PC-3 (cell line): ENCODE measurements at regions not wholly inside any gene's neighbourhood (a gene's known extent, or its start where the extent isn't known, plus 50 kb on each side); places are given as distances from the start of the nearest gene placed in this dataset.
"Not testable (repeated sequence)": the region's sequence is repeated elsewhere in the genome, so short reads cannot be mapped to it uniquely, and the experiment has no call there.

Experiments used
- ATAC-seq: fragments of 200-7000 bp; cut with Tn5 transposase; 2 replicates; pipeline ENCODE4 v1.9.1; 2020; ENCODE audit warnings: mild to moderate bottlenecking, moderate library complexity
- BruUV-seq: library from RNA; stranded (reverse); fragments of 400-500 nt; replicated peaks from 2 replicates; lab custom pipeline; 2021; lab: Mats Ljungman, UMichigan
- CTCF ChIA-PET: fragments of 300-600 bp; sonication (Branson Sonifier 250); formaldehyde crosslinking; loops from one replicate; lab custom pipeline; 2022; ENCODE audit warnings: antibody characterized with exemption; lab: Charles Lee
- POLR2A ChIA-PET: fragments of 300-600 bp; sonication (Branson Sonifier 250); formaldehyde crosslinking; loops from one replicate; lab custom pipeline; 2022; ENCODE audit warnings: antibody characterized with exemption; ENCODE audit not compliant: unreplicated experiment; lab: Charles Lee
- DNase-seq: peaks from one replicate; pipeline ENCODE4 v3.0.0-alpha.2; 2015
- H2AFZ ChIP-seq: fragments of 300-600 bp; sonication (generic); 2 replicates; pipeline ENCODE4 v1.6.0; 2016; ENCODE audit warnings: antibody characterized with exemption, low read length
- H3F3A ChIP-seq: fragments of 300-600 bp; sonication (generic); one replicate; pipeline ENCODE4 v1.6.0; 2017; ENCODE audit warnings: antibody characterized with exemption, low read length, control low read depth, mild to moderate bottlenecking; ENCODE audit not compliant: unreplicated experiment
- H3K27ac ChIP-seq: fragments of 300-600 bp; sonication (generic); 2 replicates; pipeline ENCODE4 v1.5.1; 2016; ENCODE audit warnings: mild to moderate bottlenecking, low read length
- H3K27me3 ChIP-seq: fragments of 300-600 bp; sonication (generic); 2 replicates; pipeline ENCODE4 v1.6.1; 2016; ENCODE audit warnings: low read length, mixed read lengths
- H3K36me3 ChIP-seq: fragments of 300-600 bp; sonication (generic); 2 replicates; pipeline ENCODE4 v1.6.1; 2016; ENCODE audit warnings: low read depth, mixed run types, low read length, mixed read lengths
- H3K4me1 ChIP-seq: fragments of 300-600 bp; sonication (generic); 2 replicates; pipeline ENCODE4 v1.5.1; 2016; ENCODE audit warnings: low read length; ENCODE audit not compliant: insufficient read depth
- H3K4me2 ChIP-seq: fragments of 300-600 bp; sonication (generic); 2 replicates; pipeline ENCODE4 v1.6.0; 2016; ENCODE audit warnings: low read length
- H3K4me3 ChIP-seq: fragments of 300-600 bp; sonication (generic); 2 replicates; pipeline ENCODE4 v1.5.1; 2016; ENCODE audit warnings: mild to moderate bottlenecking, low read length, mixed read lengths
- H3K79me2 ChIP-seq: fragments of 300-600 bp; sonication (generic); 2 replicates; pipeline ENCODE4 v1.6.1; 2017; ENCODE audit warnings: low read length, mixed read lengths
- H3K9ac ChIP-seq: fragments of 300-600 bp; sonication (generic); 2 replicates; pipeline ENCODE4 v1.6.0; 2016; ENCODE audit warnings: mild to moderate bottlenecking, low read length
- H3K9me2 ChIP-seq: fragments of 300-600 bp; sonication (generic); replicated peaks from 2 replicates; pipeline ENCODE4 v1.6.1; 2016; ENCODE audit warnings: mixed run types, low read length, mixed read lengths
- H3K9me3 ChIP-seq: fragments of 300-600 bp; sonication (generic); 2 replicates; pipeline ENCODE4 v1.6.1; 2016; ENCODE audit warnings: low read length, mixed read lengths
- H4K20me1 ChIP-seq: fragments of 300-600 bp; sonication (generic); 2 replicates; pipeline ENCODE4 v1.6.1; 2016; ENCODE audit warnings: low read length, mixed read lengths
- EZH2 ChIP-seq: fragments of 300-600 bp; sonication (generic); IDR thresholded peaks from one replicate; pipeline ENCODE4 v1.6.1; 2017; ENCODE audit warnings: antibody characterized with exemption, mild to moderate bottlenecking, low read length; ENCODE audit not compliant: unreplicated experiment
- EZH2phosphoT487 ChIP-seq: fragments of 300-600 bp; sonication (generic); IDR thresholded peaks from 2 replicates; pipeline ENCODE4 v1.6.1; 2018; ENCODE audit warnings: mild to moderate bottlenecking, antibody characterized with exemption, low read length, borderline replicate concordance
- intact Hi-C: fragments of 100-400 bp; cut with micrococcal nuclease; formaldehyde crosslinking; loops from 2 replicates; pipeline ENCODE4 v1.9.0; 2023
- TF ChIP-seq, protein P1 (sequence below): fragments of 300-600 bp; sonication (generic); conservative IDR thresholded peaks from 2 replicates; pipeline ENCODE4 v1.5.1; 2017; ENCODE audit warnings: antibody characterized with exemption, low read depth, mild to moderate bottlenecking, low read length

DNA sequence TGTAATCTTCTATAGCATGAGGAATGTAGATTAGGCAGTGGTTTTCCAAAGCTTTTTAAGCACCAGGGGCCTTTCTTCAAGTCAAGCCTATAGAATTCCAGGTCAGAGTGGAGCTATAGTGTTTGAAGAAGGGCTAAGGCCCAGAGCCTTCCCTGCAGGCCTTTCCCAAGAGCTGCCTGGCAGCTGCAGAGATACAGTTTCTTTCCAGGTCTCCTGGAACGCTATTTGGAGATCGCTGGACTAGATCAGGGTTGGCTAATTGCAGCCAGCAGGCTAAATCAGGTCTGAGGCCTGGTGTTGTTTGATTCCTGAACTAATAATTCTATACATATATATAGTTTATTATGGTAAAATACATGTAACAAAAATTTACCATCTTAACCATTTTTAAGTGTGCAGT is 319.0 kb upstream of the SPRED2 start:
- Histone ChIP-seq H3K27ac (no peak overlapping the region), H3K9me3 (no peaks in the 10 kb centered on the region), H3K27me3 (peaks cover 6% of the 10 kb centered on the region; the same call in 1 of the 2 replicates), H4K20me1 (no peaks in the 10 kb centered on the region), H3K9me2 (no peaks in the 10 kb centered on the region), H3K4me1 (peaks cover 3% of the 10 kb centered on the region; the same call in 1 of the 2 replicates), H3K4me2 (no peak overlapping the region), H2AFZ (no peak overlapping the region), H3F3A (no peaks in the 10 kb centered on the region), H3K4me3 (no peak overlapping the region), H3K9ac (no peak overlapping the region), H3K36me3 (no peaks in the 10 kb centered on the region), H3K79me2 (no peaks in the 10 kb centered on the region)
- BruUV-seq, result no TSS peak
- CTCF ChIA-PET, result no interaction called here
- POLR2A ChIA-PET, result no interaction called here
- DNase-seq, result no peak
- no peak for ATAC-seq
- TF ChIP-seq EZH2 (no peak), EZH2phosphoT487 (no peak)
- TF ChIP-seq, protein P1, sequence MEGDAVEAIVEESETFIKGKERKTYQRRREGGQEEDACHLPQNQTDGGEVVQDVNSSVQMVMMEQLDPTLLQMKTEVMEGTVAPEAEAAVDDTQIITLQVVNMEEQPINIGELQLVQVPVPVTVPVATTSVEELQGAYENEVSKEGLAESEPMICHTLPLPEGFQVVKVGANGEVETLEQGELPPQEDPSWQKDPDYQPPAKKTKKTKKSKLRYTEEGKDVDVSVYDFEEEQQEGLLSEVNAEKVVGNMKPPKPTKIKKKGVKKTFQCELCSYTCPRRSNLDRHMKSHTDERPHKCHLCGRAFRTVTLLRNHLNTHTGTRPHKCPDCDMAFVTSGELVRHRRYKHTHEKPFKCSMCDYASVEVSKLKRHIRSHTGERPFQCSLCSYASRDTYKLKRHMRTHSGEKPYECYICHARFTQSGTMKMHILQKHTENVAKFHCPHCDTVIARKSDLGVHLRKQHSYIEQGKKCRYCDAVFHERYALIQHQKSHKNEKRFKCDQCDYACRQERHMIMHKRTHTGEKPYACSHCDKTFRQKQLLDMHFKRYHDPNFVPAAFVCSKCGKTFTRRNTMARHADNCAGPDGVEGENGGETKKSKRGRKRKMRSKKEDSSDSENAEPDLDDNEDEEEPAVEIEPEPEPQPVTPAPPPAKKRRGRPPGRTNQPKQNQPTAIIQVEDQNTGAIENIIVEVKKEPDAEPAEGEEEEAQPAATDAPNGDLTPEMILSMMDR, result no peak
- intact Hi-C loops, result no loop called here

DNA sequence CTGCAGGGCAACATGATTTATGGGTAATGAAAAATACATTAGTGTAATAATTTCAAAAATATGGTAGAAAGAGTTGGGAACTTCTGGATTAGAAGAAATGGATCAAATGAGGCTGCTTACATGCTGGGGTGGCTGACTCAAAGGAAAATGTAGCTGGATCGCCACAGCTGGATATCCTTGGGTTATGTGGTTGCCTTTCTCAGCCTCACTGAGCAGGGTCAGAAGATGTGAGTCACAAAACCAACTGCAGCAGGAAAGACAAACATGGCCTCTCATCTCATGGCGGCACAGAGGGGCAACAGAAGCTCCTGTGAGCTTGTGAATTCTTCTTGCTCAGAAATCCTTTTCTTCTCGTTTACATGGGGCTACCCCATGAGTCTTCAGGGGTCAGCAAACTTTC is 317.1 kb upstream of the SPRED2 start:
- no peak for TF ChIP-seq EZH2
- ChIA-PET POLR2A (no interaction called here), CTCF (no interaction called here)
- no TSS peak for BruUV-seq
- Histone ChIP-seq H4K20me1 (no peaks in the 10 kb centered on the region), H3K27me3 (peaks cover 18% of the 10 kb centered on the region; the same call in 1 of the 2 replicates), H3K4me2 (no peak overlapping the region), H2AFZ (peak overlapping the region; percentile 48), H3K4me1 (peaks cover 3% of the 10 kb centered on the region; the same call in 1 of the 2 replicates), H3K79me2 (no peaks in the 10 kb centered on the region), H3K36me3 (no peaks in the 10 kb centered on the region), H3F3A (no peaks in the 10 kb centered on the region), H3K9me3 (no peaks in the 10 kb centered on the region), H3K27ac (no peak overlapping the region), H3K9ac (no peak overlapping the region), H3K4me3 (no peak overlapping the region), H3K9me2 (no peaks in the 10 kb centered on the region)
- ATAC-seq, result peak; percentile 24; the same call in 1 of the 2 replicates
- intact Hi-C loops, result no loop called here
- DNase-seq, result peak; percentile 57

DNA sequence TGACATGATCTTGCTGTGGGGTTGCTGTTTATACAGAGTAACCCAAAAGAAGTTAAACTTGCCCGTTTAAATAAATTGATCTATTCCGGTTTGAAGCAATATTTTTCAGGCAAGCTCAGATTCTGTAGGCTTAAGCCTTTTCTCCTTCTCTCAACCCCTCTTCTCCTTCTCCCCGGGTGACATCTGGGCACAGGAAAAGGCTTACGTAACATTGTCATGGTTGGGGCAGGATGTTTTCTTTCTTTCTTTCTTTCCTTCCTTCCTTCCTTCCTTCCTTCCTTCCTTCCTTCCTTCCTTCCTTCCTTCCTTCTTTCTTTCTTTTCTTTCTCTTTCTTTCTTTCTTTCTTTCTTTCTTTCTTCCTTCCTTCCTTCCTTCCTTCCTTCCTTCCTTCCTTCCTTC is 315.5 kb upstream of the SPRED2 start:
- H3K9me3 ChIP-seq, ATAC-seq, intact Hi-C loops, BruUV-seq, H3K4me1 ChIP-seq, H3K4me3 ChIP-seq, H3F3A ChIP-seq, H3K9ac ChIP-seq, H3K36me3 ChIP-seq, DNase-seq, H3K79me2 ChIP-seq, POLR2A ChIA-PET, CTCF ChIA-PET, H3K4me2 ChIP-seq, H3K27ac ChIP-seq, H3K9me2 ChIP-seq, H4K20me1 ChIP-seq, H2AFZ ChIP-seq: not testable (repeated sequence)
- peaks cover 23% of the 10 kb centered on the region; the same call in 1 of the 2 replicates for H3K27me3 ChIP-seq
